Neutrophil (primary cell): ENCODE measurements at regions not wholly inside any gene's neighbourhood (a gene's known extent, or its start where the extent isn't known, plus 50 kb on each side); places are given as distances from the start of the nearest gene placed in this dataset.

ENCODE experiments used
- H3K27ac ChIP-seq: fragments of 200-600 bp; sonication (generic); 2 replicates; pipeline ENCODE4 v1.5.1; 2016; ENCODE audit warnings: mild to moderate bottlenecking, moderate library complexity
- H3K27me3 ChIP-seq: fragments of 200-600 bp; sonication (generic); 2 replicates; pipeline ENCODE4 v1.6.0; 2016; ENCODE audit warnings: mild to moderate bottlenecking
- H3K36me3 ChIP-seq: fragments of 200-600 bp; sonication (generic); 2 replicates; pipeline ENCODE4 v1.5.1; 2017
- H3K4me1 ChIP-seq, 2 experiments: fragments of 200-600 bp in 1 of 2; sonication (generic) in 1 of 2; 1 replicate in 1 of 2; 2 replicates in 1 of 2; pipeline versions ENCODE4 v1.5.1 to v1.6.1; 2013 to 2016; ENCODE audit warnings: low read depth in 1 of 2, low read length in 1 of 2, mild to moderate bottlenecking in 1 of 2, moderate library complexity in 1 of 2; ENCODE audit not compliant: control insufficient read depth in 1 of 2, insufficient read depth in 1 of 2
- H3K4me3 ChIP-seq, 2 experiments: fragments of 200-600 bp in 1 of 2; sonication (generic) in 1 of 2; 1 replicate in 1 of 2; 2 replicates in 1 of 2; pipeline ENCODE4 v1.5.1; 2013 to 2016; ENCODE audit warnings: low read depth in 1 of 2, low read length in 1 of 2, mild to moderate bottlenecking in 1 of 2, moderate library complexity in 1 of 2
- H3K9me3 ChIP-seq: fragments of 200-600 bp; sonication (generic); 2 replicates; pipeline ENCODE4 v1.5.1; 2016
- CTCF ChIP-seq: fragments of 200-600 bp; sonication (generic); IDR thresholded peaks from 2 replicates; pipeline ENCODE4 v1.5.1; 2016; ENCODE audit warnings: antibody characterized with exemption

- Histone ChIP-seq H3K9me3 (no peaks in the 10 kb centered on the region), H3K27ac (no peak overlapping the region), H3K4me1 (no peaks in the 10 kb centered on the region), H3K36me3 (no peaks in the 10 kb centered on the region), H3K27me3 (peaks cover 20% of the 10 kb centered on the region), H3K4me3 (no peak overlapping the region)
- TF ChIP-seq CTCF: no peak
Observed at GRCh38 chr10:78726171-78726570, 342.6 kb upstream of the ZMIZ1 start.

GRCh38 chr10:78727251-78727650, 341.5 kb upstream of the ZMIZ1 start:
- Histone ChIP-seq H3K36me3 (no peaks in the 10 kb centered on the region), H3K27ac (no peak overlapping the region), H3K4me1 (no peaks in the 10 kb centered on the region), H3K27me3 (peaks cover 16% of the 10 kb centered on the region), H3K4me3 (no peak overlapping the region), H3K9me3 (no peaks in the 10 kb centered on the region)
- no peak for TF ChIP-seq CTCF

- no peak overlapping the region for H3K27ac ChIP-seq
- H3K36me3 ChIP-seq: no peaks in the 10 kb centered on the region
- TF ChIP-seq CTCF: no peak
- no peaks in the 10 kb centered on the region for H3K4me1 ChIP-seq
- H3K27me3 ChIP-seq: peaks cover 16% of the 10 kb centered on the region
- no peaks in the 10 kb centered on the region for H3K9me3 ChIP-seq
- no peak overlapping the region for H3K4me3 ChIP-seq
Observed at GRCh38 chr10:78727728-78728127, 341.0 kb upstream of the ZMIZ1 start.

GRCh38 chr10:78728176-78728575, 340.6 kb upstream of the ZMIZ1 start:
- H3K27me3 ChIP-seq: peaks cover 16% of the 10 kb centered on the region
- H3K4me3 ChIP-seq: no peak overlapping the region
- TF ChIP-seq CTCF: no peak
- H3K4me1 ChIP-seq: no peaks in the 10 kb centered on the region
- H3K9me3 ChIP-seq: no peaks in the 10 kb centered on the region
- no peaks in the 10 kb centered on the region for H3K36me3 ChIP-seq
- no peak overlapping the region for H3K27ac ChIP-seq

GRCh38 chr10:78729366-78729765, 339.4 kb upstream of the ZMIZ1 start:
- H3K36me3 ChIP-seq: no peaks in the 10 kb centered on the region
- TF ChIP-seq CTCF: no peak
- no peak overlapping the region for H3K27ac ChIP-seq
- H3K4me3 ChIP-seq: no peak overlapping the region
- H3K27me3 ChIP-seq: peaks cover 16% of the 10 kb centered on the region
- H3K4me1 ChIP-seq: no peaks in the 10 kb centered on the region
- no peaks in the 10 kb centered on the region for H3K9me3 ChIP-seq

- Histone ChIP-seq H3K36me3 (no peaks in the 10 kb centered on the region), H3K4me1 (no peaks in the 10 kb centered on the region), H3K27ac (no peak overlapping the region), H3K27me3 (peaks cover 14% of the 10 kb centered on the region), H3K4me3 (no peak overlapping the region), H3K9me3 (no peaks in the 10 kb centered on the region)
- TF ChIP-seq CTCF: no peak
Observed at GRCh38 chr10:78729800-78730199, 339.0 kb upstream of the ZMIZ1 start.
